SK-N-SH treated with all-trans-retinoic acid at 6 μM for 48 hours (cell line): ENCODE measurements at regions not wholly inside any gene's neighbourhood (a gene's known extent, or its start where the extent isn't known, plus 50 kb on each side); places are given as distances from the start of the nearest gene placed in this dataset.

Source experiments
- BACH2 ChIP-seq: fragments of 250-450 bp; sonication (Bioruptor Pico); IDR thresholded peaks from 2 replicates; pipeline ENCODE4 v1.9.0; 2021; ENCODE audit warnings: mild to moderate bottlenecking, borderline replicate concordance
- OSR1 ChIP-seq: fragments of 250-450 bp; sonication (Bioruptor Pico); IDR thresholded peaks from 2 replicates; pipeline ENCODE4 v1.8.0; 2022; ENCODE audit warnings: moderate library complexity, mild to moderate bottlenecking, inconsistent platforms
- PPARA ChIP-seq: fragments of 250-450 bp; sonication (Bioruptor Pico); IDR thresholded peaks from 2 replicates; pipeline ENCODE4 v1.5.0; 2020; ENCODE audit warnings: mild to moderate bottlenecking, borderline replicate concordance
- RARB ChIP-seq: fragments of 250-450 bp; sonication (Bioruptor Pico); IDR thresholded peaks from 2 replicates; pipeline ENCODE4 v1.8.0; 2021; ENCODE audit warnings: mild to moderate bottlenecking, moderate library complexity
- ZNF70 ChIP-seq: fragments of 450-650 bp; formaldehyde crosslinking; IDR thresholded peaks from 2 replicates; pipeline ENCODE4 v1.5.0; 2020; ENCODE audit warnings: mild to moderate bottlenecking, moderate library complexity
- TF ChIP-seq, protein P1 (sequence below): fragments of 250-450 bp; sonication (Bioruptor Pico); IDR thresholded peaks from 2 replicates; pipeline ENCODE4 v1.8.0; 2021; ENCODE audit warnings: low read depth, mild to moderate bottlenecking, moderate library complexity, borderline replicate concordance
- TF ChIP-seq, protein P2 (sequence below): fragments of 250-450 bp; sonication (Bioruptor Pico); IDR thresholded peaks from 2 replicates; pipeline ENCODE4 v1.8.0; 2020; ENCODE audit warnings: mild to moderate bottlenecking, moderate library complexity, borderline replicate concordance
- TF ChIP-seq, protein P3 (sequence below): fragments of 250-450 bp; sonication (Bioruptor Pico); IDR thresholded peaks from 2 replicates; pipeline ENCODE4 v1.5.1; 2020; ENCODE audit warnings: low read depth, mild to moderate bottlenecking, moderate library complexity

DNA sequence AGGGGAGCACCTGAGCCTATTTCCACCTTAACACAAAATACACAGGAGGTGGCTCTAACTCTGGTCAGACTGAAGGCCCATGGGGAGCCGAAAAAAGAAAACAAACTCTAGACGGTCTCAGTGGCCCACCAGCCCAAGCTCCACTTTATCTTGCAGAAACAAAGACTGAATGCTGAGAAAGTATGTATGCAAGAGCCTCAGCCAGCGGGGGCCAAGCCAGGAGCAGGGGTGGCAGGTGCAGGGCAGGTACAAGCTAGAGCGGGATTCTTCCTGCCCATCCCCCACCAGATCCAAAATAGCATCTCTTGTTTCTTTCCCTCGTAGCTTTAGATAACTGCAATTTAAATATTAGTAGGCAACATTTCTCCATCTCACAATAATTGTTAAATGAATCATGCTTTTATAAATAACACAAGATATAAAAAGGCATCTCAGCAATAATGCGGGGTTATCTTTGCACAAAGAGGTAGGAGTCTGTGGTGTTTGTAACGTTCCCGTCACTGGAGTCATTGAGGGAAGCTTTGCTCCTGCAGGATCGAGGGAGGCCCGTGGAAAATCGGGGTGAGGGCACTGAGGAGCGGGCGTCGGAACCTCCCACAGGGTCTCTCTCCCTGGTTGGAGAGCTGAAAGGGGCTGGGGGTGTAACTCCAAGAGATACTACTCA is 418.0 kb downstream of the SHANK2 start:
- no peak for TF ChIP-seq PPARA
- TF ChIP-seq BACH2 (CRISPR knock-in tag), result no peak
- TF ChIP-seq OSR1, result no peak
- TF ChIP-seq, protein P1, sequence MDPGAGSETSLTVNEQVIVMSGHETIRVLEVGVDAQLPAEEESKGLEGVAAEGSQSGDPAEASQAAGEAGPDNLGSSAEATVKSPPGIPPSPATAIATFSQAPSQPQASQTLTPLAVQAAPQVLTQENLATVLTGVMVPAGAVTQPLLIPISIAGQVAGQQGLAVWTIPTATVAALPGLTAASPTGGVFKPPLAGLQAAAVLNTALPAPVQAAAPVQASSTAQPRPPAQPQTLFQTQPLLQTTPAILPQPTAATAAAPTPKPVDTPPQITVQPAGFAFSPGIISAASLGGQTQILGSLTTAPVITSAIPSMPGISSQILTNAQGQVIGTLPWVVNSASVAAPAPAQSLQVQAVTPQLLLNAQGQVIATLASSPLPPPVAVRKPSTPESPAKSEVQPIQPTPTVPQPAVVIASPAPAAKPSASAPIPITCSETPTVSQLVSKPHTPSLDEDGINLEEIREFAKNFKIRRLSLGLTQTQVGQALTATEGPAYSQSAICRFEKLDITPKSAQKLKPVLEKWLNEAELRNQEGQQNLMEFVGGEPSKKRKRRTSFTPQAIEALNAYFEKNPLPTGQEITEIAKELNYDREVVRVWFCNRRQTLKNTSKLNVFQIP (CRISPR knock-in tag), result no peak
- TF ChIP-seq, protein P2, sequence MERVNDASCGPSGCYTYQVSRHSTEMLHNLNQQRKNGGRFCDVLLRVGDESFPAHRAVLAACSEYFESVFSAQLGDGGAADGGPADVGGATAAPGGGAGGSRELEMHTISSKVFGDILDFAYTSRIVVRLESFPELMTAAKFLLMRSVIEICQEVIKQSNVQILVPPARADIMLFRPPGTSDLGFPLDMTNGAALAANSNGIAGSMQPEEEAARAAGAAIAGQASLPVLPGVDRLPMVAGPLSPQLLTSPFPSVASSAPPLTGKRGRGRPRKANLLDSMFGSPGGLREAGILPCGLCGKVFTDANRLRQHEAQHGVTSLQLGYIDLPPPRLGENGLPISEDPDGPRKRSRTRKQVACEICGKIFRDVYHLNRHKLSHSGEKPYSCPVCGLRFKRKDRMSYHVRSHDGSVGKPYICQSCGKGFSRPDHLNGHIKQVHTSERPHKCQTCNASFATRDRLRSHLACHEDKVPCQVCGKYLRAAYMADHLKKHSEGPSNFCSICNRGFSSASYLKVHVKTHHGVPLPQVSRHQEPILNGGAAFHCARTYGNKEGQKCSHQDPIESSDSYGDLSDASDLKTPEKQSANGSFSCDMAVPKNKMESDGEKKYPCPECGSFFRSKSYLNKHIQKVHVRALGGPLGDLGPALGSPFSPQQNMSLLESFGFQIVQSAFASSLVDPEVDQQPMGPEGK (CRISPR knock-in tag), result no peak
- TF ChIP-seq, protein P3, sequence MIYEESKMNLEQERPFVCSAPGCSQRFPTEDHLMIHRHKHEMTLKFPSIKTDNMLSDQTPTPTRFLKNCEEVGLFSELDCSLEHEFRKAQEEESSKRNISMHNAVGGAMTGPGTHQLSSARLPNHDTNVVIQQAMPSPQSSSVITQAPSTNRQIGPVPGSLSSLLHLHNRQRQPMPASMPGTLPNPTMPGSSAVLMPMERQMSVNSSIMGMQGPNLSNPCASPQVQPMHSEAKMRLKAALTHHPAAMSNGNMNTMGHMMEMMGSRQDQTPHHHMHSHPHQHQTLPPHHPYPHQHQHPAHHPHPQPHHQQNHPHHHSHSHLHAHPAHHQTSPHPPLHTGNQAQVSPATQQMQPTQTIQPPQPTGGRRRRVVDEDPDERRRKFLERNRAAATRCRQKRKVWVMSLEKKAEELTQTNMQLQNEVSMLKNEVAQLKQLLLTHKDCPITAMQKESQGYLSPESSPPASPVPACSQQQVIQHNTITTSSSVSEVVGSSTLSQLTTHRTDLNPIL (CRISPR knock-in tag), result no peak
- no peak for TF ChIP-seq ZNF70 (CRISPR knock-in tag)
- TF ChIP-seq RARB (CRISPR knock-in tag), result no peak
